ENCODE measurements at regions not wholly inside any gene's neighbourhood (a gene's known extent, or its start where the extent isn't known, plus 50 kb on each side); places are given as distances from the start of the nearest gene placed in this dataset.

DNA sequence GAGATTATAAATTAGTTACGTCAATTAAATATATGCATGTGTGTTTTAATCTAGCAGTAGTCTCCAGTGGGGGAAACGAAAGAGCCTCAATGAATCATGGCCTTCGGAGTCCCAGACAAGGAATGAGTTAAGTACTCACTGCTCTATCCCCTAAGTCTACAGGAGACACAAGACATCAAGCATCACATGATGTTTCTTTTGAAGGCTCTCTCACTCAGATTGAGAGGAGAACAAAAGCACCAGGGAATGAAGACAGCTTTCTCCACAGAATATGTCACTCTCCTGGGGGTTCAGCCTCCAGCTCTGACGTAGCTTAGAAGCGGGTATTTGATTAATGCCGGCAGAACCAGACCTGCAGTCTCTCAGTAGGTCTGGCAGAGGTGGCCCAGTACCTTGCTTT is 381.4 kb downstream of the ACTL7B start:
- no peak for ATAC-seq
- Histone ChIP-seq H3K9me3 (no peaks in the 10 kb centered on the region), H3K4me3 (no peak overlapping the region), H3K36me3 (no peaks in the 10 kb centered on the region), H3K27me3 (no peaks in the 10 kb centered on the region), H3K27ac (no peak overlapping the region), H3K4me1 (peaks cover 0 to 7% (median 0%) of the 10 kb centered on the region in 4 donors)
- TF ChIP-seq POLR2A (IDR thresholded peaks at IDR 0.05): no peak
- TF ChIP-seq, protein P1, sequence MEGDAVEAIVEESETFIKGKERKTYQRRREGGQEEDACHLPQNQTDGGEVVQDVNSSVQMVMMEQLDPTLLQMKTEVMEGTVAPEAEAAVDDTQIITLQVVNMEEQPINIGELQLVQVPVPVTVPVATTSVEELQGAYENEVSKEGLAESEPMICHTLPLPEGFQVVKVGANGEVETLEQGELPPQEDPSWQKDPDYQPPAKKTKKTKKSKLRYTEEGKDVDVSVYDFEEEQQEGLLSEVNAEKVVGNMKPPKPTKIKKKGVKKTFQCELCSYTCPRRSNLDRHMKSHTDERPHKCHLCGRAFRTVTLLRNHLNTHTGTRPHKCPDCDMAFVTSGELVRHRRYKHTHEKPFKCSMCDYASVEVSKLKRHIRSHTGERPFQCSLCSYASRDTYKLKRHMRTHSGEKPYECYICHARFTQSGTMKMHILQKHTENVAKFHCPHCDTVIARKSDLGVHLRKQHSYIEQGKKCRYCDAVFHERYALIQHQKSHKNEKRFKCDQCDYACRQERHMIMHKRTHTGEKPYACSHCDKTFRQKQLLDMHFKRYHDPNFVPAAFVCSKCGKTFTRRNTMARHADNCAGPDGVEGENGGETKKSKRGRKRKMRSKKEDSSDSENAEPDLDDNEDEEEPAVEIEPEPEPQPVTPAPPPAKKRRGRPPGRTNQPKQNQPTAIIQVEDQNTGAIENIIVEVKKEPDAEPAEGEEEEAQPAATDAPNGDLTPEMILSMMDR (IDR thresholded peaks at IDR 0.05): no peak
- 61% methylated on average over 3 of the region's 6 CpGs for WGBS (ENCODE audit: insufficient coverage, low coverage, low lambda C conversion rate, missing lambda C conversion rate)
- no peak for DNase-seq
- intact Hi-C loops (cut with DNase I): no loop called here

DNA sequence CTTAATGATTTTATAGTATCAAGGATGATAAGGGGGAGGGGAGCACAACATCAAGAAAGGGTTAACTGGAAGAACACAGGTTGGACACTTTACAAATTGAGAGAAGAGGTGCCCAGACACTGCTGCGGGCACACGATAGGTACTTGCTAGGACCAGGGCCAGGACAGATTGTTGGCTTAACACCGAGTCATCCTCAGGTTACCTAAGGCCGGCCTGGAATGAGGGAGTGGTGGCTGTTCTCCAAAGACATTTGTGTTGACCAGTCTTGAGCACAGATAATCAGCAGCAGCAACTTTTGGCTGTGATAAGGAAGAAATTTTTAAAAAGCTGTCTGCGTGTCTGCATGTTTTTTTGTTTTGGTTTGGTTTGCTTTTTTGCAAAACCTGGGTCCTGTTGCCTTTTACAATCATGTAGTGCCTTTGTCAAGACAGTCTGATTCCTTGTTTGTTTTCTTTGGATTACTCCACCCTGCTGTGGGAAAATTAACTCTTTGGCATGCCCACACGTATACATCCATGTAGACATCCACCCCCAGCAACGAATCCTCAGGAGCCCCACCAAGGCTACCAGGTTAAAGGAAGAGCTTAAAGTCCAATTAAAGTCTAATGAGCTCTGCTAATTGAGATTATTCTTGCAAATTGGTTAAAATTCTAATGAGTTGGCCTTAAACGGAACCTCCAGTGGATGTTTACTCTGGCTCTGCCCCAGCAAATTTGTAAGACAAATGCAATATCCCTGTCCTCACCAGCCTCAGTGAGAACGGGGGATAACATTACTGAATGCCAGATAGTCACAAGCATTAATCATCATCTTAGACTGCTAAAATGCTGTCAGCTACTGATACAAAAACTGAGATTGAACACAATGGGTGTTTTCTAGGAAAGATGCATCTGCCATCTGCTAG is 382.3 kb downstream of the ACTL7B start:
- WGBS (ENCODE audit: insufficient coverage, low coverage, low lambda C conversion rate, missing lambda C conversion rate): 13% methylated on average over 9 of the region's 9 CpGs
- intact Hi-C loops (cut with DNase I): no loop called here
- peak in 2 of 4 donors; percentile 65 to 73 for ATAC-seq
- Histone ChIP-seq H3K27ac (no peak overlapping the region), H3K36me3 (no peaks in the 10 kb centered on the region), H3K4me1 (peaks cover 0 to 7% (median 0%) of the 10 kb centered on the region in 4 donors), H3K27me3 (no peaks in the 10 kb centered on the region), H3K9me3 (no peaks in the 10 kb centered on the region), H3K4me3 (no peak overlapping the region)
- no peak for DNase-seq
- TF ChIP-seq POLR2A (IDR thresholded peaks at IDR 0.05): no peak
- TF ChIP-seq, protein P1 (IDR thresholded peaks at IDR 0.05): no peak

DNA sequence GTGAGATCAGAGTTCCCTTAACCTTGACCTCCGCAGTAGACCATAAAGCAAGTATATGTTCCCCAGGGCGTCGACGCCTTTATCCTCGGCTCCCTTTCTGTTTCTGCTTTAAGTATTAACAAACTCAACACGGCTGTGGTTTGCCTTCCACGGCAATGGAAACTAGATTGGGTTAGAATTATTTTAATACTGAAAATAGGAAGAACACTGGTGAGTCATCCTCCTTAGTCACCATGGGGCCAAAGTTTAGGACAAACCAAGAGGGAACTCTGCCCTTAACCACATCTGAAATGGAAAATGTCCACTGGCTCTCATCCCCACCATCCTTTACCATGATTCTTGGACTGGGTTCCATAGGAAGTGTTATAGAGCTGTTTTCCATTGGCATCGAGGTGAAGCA is 386.1 kb downstream of the ACTL7B start:
- no peak overlapping the region for H3K4me3 ChIP-seq
- no peaks in the 10 kb centered on the region for H3K9me3 ChIP-seq
- WGBS (ENCODE audit: insufficient coverage, low coverage, low lambda C conversion rate, missing lambda C conversion rate): 55% methylated on average over 7 of the region's 8 CpGs
- no peak for TF ChIP-seq POLR2A (IDR thresholded peaks at IDR 0.05)
- TF ChIP-seq, protein P1 (IDR thresholded peaks at IDR 0.05): no peak
- H3K4me1 ChIP-seq: peaks cover 0 to 13% (median 0%) of the 10 kb centered on the region in 4 donors
- DNase-seq: no peak
- no peaks in the 10 kb centered on the region for H3K36me3 ChIP-seq
- ATAC-seq: peak in 1 of 4 donors; percentile 53
- H3K27ac ChIP-seq: no peak overlapping the region
- intact Hi-C loops (cut with DNase I): no loop called here
- no peaks in the 10 kb centered on the region for H3K27me3 ChIP-seq

DNA sequence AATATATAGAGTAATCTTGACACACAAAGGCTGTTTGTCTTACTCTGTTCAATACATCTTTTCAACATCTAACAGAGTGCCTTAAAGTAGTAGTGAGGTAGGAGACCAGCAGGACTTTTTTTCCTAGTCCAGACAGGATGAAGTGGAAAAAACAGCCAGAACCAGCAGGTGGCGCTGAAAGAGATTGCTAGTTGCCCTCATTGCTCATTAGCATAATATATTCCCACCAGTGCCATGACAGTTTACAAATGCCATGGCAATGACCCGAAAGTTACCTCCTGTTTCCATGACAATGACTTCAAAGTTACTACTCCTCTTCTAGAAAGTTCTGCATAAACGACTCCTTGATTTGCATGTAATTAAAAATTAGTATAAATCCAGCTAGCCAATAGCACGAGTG is 387.4 kb downstream of the ACTL7B start:
- intact Hi-C loops (cut with DNase I): no loop called here
- ATAC-seq: no peak
- 81% methylated on average over 4 of the region's 4 CpGs for WGBS (ENCODE audit: insufficient coverage, low coverage, low lambda C conversion rate, missing lambda C conversion rate)
- H3K27me3 ChIP-seq: no peaks in the 10 kb centered on the region
- H3K4me3 ChIP-seq: no peak overlapping the region
- no peak overlapping the region for H3K27ac ChIP-seq
- no peaks in the 10 kb centered on the region for H3K9me3 ChIP-seq
- TF ChIP-seq, protein P1 (IDR thresholded peaks at IDR 0.05): peak; percentile 8 to 28 (median 23)
- no peak for TF ChIP-seq POLR2A (IDR thresholded peaks at IDR 0.05)
- DNase-seq: no peak
- no peaks in the 10 kb centered on the region for H3K36me3 ChIP-seq
- peaks cover 0 to 9% (median 0%) of the 10 kb centered on the region in 4 donors for H3K4me1 ChIP-seq

Data from right lobe of liver (tissue), 6 donors.